H1 (cell line): ENCODE measurements at regions not wholly inside any gene's neighbourhood (a gene's known extent, or its start where the extent isn't known, plus 50 kb on each side); places are given as distances from the start of the nearest gene placed in this dataset.

ENCODE experiments used
- BRCA1 ChIP-seq: IDR thresholded peaks from 2 replicates; pipeline ENCODE4 v1.6.1; 2012; ENCODE audit warnings: low read depth, low read length, improper control_type of control experiment
- CEBPB ChIP-seq: IDR thresholded peaks from 2 replicates; pipeline ENCODE4 v1.6.1; 2012; ENCODE audit warnings: low read depth, low read length
- CHD1 ChIP-seq: IDR thresholded peaks from 2 replicates; pipeline ENCODE4 v1.6.1; 2012; ENCODE audit warnings: low read depth, low read length, improper control_type of control experiment
- CREB1 ChIP-seq: IDR thresholded peaks from 2 replicates; pipeline ENCODE4 v1.6.1; 2012; ENCODE audit warnings: inconsistent platforms
- HDAC6 ChIP-seq: IDR thresholded peaks from one replicate; pipeline ENCODE4 v1.7.1; 2012; ENCODE audit warnings: low read depth, mild to moderate bottlenecking, inconsistent platforms, low read length, moderate library complexity
- KDM4A ChIP-seq: IDR thresholded peaks from one replicate; pipeline ENCODE4 v1.7.1; 2012; ENCODE audit warnings: low read depth, mild to moderate bottlenecking, moderate library complexity, low read length, inconsistent platforms; ENCODE audit not compliant: severe bottlenecking
- NANOG ChIP-seq: IDR thresholded peaks from 2 replicates; pipeline ENCODE4 v1.6.1; 2011; ENCODE audit warnings: low read length, low read depth, mild to moderate bottlenecking, inconsistent platforms; ENCODE audit not compliant: insufficient read depth, poor library complexity, severe bottlenecking
- POLR2A ChIP-seq, 2 experiments: IDR thresholded peaks; 1 replicate in 1 of 2; 2 replicates in 1 of 2; pipeline ENCODE4 v1.6.1; 2011; ENCODE audit warnings: low read depth in 2 of 2, low read length in 2 of 2, mild to moderate bottlenecking in 2 of 2; ENCODE audit errors: control extremely low read depth in 1 of 2
- SP1 ChIP-seq: IDR thresholded peaks from 2 replicates; pipeline ENCODE4 v1.6.1; 2011; ENCODE audit warnings: low read depth, low read length
- SUZ12 ChIP-seq: fragments of 200-600 bp; sonication (generic); IDR thresholded peaks from 2 replicates; pipeline ENCODE4 v1.6.1; 2012; ENCODE audit warnings: mild to moderate bottlenecking, inconsistent platforms, low read length, moderate library complexity, mixed read lengths
- YY1 ChIP-seq: IDR thresholded peaks from 2 replicates; pipeline ENCODE4 v1.6.1; 2011; ENCODE audit warnings: low read depth, mild to moderate bottlenecking, low read length
- TF ChIP-seq, protein P1 (sequence below): fragments of 300-600 bp; sonication (generic); IDR thresholded peaks from 2 replicates; pipeline ENCODE4 v1.7.1; 2012; ENCODE audit warnings: low read length, moderate library complexity, mild to moderate bottlenecking, inconsistent platforms; ENCODE audit not compliant: insufficient replicate concordance
- TF ChIP-seq, protein P2 (sequence below): IDR thresholded peaks from 2 replicates; pipeline ENCODE4 v1.6.1; 2011; ENCODE audit warnings: low read length, improper control_type of control experiment

DNA sequence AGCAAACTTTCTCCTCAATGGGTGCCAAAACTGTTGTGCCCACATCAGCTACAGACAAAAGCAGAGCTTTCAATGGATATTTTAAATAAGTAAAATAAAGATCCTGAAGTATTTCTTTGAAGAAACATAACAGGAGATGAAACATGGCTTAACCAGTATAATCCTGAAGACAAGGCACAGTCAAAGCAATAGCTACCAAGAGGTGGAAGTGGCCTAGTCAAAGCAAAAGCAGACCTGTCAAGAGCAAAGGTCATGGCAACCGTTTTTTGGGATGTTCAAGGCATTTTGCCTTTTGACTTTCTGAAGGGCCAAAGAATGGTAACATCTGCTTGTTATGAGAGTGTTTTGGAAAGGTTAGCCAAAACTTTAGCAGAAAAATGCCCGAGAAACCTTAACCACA lies 77.9 kb downstream of the ANXA1 start (continued):
- TF ChIP-seq, protein P1, sequence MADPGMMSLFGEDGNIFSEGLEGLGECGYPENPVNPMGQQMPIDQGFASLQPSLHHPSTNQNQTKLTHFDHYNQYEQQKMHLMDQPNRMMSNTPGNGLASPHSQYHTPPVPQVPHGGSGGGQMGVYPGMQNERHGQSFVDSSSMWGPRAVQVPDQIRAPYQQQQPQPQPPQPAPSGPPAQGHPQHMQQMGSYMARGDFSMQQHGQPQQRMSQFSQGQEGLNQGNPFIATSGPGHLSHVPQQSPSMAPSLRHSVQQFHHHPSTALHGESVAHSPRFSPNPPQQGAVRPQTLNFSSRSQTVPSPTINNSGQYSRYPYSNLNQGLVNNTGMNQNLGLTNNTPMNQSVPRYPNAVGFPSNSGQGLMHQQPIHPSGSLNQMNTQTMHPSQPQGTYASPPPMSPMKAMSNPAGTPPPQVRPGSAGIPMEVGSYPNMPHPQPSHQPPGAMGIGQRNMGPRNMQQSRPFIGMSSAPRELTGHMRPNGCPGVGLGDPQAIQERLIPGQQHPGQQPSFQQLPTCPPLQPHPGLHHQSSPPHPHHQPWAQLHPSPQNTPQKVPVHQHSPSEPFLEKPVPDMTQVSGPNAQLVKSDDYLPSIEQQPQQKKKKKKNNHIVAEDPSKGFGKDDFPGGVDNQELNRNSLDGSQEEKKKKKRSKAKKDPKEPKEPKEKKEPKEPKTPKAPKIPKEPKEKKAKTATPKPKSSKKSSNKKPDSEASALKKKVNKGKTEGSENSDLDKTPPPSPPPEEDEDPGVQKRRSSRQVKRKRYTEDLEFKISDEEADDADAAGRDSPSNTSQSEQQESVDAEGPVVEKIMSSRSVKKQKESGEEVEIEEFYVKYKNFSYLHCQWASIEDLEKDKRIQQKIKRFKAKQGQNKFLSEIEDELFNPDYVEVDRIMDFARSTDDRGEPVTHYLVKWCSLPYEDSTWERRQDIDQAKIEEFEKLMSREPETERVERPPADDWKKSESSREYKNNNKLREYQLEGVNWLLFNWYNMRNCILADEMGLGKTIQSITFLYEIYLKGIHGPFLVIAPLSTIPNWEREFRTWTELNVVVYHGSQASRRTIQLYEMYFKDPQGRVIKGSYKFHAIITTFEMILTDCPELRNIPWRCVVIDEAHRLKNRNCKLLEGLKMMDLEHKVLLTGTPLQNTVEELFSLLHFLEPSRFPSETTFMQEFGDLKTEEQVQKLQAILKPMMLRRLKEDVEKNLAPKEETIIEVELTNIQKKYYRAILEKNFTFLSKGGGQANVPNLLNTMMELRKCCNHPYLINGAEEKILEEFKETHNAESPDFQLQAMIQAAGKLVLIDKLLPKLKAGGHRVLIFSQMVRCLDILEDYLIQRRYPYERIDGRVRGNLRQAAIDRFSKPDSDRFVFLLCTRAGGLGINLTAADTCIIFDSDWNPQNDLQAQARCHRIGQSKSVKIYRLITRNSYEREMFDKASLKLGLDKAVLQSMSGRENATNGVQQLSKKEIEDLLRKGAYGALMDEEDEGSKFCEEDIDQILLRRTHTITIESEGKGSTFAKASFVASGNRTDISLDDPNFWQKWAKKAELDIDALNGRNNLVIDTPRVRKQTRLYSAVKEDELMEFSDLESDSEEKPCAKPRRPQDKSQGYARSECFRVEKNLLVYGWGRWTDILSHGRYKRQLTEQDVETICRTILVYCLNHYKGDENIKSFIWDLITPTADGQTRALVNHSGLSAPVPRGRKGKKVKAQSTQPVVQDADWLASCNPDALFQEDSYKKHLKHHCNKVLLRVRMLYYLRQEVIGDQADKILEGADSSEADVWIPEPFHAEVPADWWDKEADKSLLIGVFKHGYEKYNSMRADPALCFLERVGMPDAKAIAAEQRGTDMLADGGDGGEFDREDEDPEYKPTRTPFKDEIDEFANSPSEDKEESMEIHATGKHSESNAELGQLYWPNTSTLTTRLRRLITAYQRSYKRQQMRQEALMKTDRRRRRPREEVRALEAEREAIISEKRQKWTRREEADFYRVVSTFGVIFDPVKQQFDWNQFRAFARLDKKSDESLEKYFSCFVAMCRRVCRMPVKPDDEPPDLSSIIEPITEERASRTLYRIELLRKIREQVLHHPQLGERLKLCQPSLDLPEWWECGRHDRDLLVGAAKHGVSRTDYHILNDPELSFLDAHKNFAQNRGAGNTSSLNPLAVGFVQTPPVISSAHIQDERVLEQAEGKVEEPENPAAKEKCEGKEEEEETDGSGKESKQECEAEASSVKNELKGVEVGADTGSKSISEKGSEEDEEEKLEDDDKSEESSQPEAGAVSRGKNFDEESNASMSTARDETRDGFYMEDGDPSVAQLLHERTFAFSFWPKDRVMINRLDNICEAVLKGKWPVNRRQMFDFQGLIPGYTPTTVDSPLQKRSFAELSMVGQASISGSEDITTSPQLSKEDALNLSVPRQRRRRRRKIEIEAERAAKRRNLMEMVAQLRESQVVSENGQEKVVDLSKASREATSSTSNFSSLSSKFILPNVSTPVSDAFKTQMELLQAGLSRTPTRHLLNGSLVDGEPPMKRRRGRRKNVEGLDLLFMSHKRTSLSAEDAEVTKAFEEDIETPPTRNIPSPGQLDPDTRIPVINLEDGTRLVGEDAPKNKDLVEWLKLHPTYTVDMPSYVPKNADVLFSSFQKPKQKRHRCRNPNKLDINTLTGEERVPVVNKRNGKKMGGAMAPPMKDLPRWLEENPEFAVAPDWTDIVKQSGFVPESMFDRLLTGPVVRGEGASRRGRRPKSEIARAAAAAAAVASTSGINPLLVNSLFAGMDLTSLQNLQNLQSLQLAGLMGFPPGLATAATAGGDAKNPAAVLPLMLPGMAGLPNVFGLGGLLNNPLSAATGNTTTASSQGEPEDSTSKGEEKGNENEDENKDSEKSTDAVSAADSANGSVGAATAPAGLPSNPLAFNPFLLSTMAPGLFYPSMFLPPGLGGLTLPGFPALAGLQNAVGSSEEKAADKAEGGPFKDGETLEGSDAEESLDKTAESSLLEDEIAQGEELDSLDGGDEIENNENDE = no peak
- TF ChIP-seq SP1 = no peak
- TF ChIP-seq KDM4A = no peak
- TF ChIP-seq YY1 = no peak
- no peak for TF ChIP-seq CEBPB
- TF ChIP-seq NANOG = no peak
- no peak for TF ChIP-seq BRCA1
- no peak for TF ChIP-seq HDAC6
- TF ChIP-seq, protein P2, sequence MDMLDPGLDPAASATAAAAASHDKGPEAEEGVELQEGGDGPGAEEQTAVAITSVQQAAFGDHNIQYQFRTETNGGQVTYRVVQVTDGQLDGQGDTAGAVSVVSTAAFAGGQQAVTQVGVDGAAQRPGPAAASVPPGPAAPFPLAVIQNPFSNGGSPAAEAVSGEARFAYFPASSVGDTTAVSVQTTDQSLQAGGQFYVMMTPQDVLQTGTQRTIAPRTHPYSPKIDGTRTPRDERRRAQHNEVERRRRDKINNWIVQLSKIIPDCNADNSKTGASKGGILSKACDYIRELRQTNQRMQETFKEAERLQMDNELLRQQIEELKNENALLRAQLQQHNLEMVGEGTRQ = no peak
- TF ChIP-seq CREB1 = no peak
- no peak for TF ChIP-seq CHD1
- TF ChIP-seq SUZ12 = no peak
- no peak for TF ChIP-seq POLR2A (IDR thresholded peaks at IDR 0.05; ENCODE audit: control extremely low read depth in 1 of 2, low read depth in 2 of 2, low read length in 2 of 2)
